ENCODE measurements at regions not wholly inside any gene's neighbourhood (a gene's known extent, or its start where the extent isn't known, plus 50 kb on each side); places are given as distances from the start of the nearest gene placed in this dataset.

DNA sequence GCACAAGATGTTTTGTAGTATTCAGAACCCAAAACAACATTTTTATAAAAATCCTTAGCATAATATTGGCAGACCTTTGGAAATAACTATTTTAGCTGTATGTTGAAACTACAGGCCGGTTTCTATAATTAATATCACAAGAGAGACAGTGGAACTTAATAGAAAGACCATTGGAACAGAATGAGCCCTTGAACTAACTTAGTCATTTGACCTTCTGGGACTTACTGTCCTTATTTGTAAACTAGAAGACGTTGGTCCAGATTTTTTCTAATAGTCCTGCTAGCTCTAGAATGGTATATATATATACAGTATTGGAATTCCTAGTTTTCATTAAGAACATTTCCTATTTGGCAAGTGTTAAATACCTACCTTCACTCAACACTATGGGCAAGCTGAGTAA is 69.5 kb upstream of the ALDH1A1 start:
- in situ Hi-C loops (cut with MboI; ENCODE audit: low sequenced_read_pairs), result loop anchor here (10.0 kb wide), 1 partner anchor 168 kb away; no protein-coding TSS in a partner anchor
- no peak for ATAC-seq (ENCODE audit: low read depth)
- POLR2A ChIA-PET (ENCODE audit: unreplicated experiment), result no interaction called here

More for the DNA sequence above, 69.5 kb upstream of the ALDH1A1 start:
- Histone ChIP-seq H3K4me2 (ENCODE audit: low read depth, low read length) (no peak overlapping the region), H3K27me3 (ENCODE audit: control insufficient read depth, insufficient read depth, low read length) (no peaks in the 10 kb centered on the region), H3K4me3 (ENCODE audit: insufficient read depth, low read depth, low read length) (no peak overlapping the region), H2BK5ac (ENCODE audit: low read depth, low read length, poor library complexity, severe bottlenecking) (no peak overlapping the region), H2BK120ac (ENCODE audit: low read depth, low read length) (no peak overlapping the region), H3K18ac (ENCODE audit: low read depth, low read length) (no peak overlapping the region), H4K8ac (ENCODE audit: low read depth in 2 of 2, low read length in 2 of 2) (no peak overlapping the region), H3K23ac (ENCODE audit: low read depth, low read length) (no peak overlapping the region), H2BK20ac (ENCODE audit: low read depth, low read length) (no peak overlapping the region), H3K4ac (ENCODE audit: low read depth, low read length) (no peak overlapping the region), H3K36me3 (ENCODE audit: control insufficient read depth, insufficient read depth, low read length) (no peaks in the 10 kb centered on the region), H3K4me1 (ENCODE audit: control insufficient read depth, insufficient read depth, low read length) (no peaks in the 10 kb centered on the region), H3K27ac (ENCODE audit: insufficient read depth, low read length) (no peak overlapping the region), H3K14ac (replicated peaks; ENCODE audit: low read depth, low read length) (no peak overlapping the region), H3K79me1 (ENCODE audit: low read depth in 1 of 2, low read length in 2 of 2) (no peaks in the 10 kb centered on the region), H3K56ac (ENCODE audit: extremely low read depth, insufficient read depth, low read length) (no peak overlapping the region), H4K5ac (ENCODE audit: low read depth, low read length) (no peak overlapping the region), H2AK9ac (replicated peaks; ENCODE audit: low read depth, low read length, poor library complexity) (no peak overlapping the region), H3K9me3 (ENCODE audit: control insufficient read depth, insufficient read depth, low read length) (no peaks in the 10 kb centered on the region), H3K9me1 (ENCODE audit: insufficient read depth, low read length) (no peaks in the 10 kb centered on the region), H2BK15ac (ENCODE audit: low read depth, low read length) (no peak overlapping the region), H3K9ac (ENCODE audit: low read depth, low read length) (no peak overlapping the region), H2AFZ (replicated peaks; ENCODE audit: low read length, poor library complexity) (no peak overlapping the region), H4K91ac (ENCODE audit: insufficient read depth, low read depth, low read length) (no peak overlapping the region), H4K20me1 (ENCODE audit: insufficient read depth, low read length) (no peaks in the 10 kb centered on the region), H2AK5ac (ENCODE audit: low read depth, low read length) (no peak overlapping the region)
- WGBS, 2 experiments (ENCODE audit: extremely low coverage in 2 of 2, insufficient read length in 1 of 2), result no CpG with 5 or more reads among the region's 2 CpGs
- intact Hi-C loops (cut with micrococcal nuclease), result loop anchor here (2.0 to 10.0 kb wide), 3 partner anchors 166 to 988 kb away; no protein-coding TSS in a partner anchor
- CTCF ChIA-PET, result interaction anchor here (0.6 to 1.6 kb wide), 8 partner anchors 8 to 815 kb away, joined by 3 to 11 read pairs (median 5); no protein-coding TSS in a partner anchor
- dilution Hi-C loops (cut with HindIII; ENCODE audit: low sequenced_read_pairs, unreplicated experiment), result no loop called here
- BruUV-seq (replicated peaks), result no TSS peak
- TF ChIP-seq MAZ (IDR thresholded peaks at IDR 0.05; ENCODE audit: borderline replicate concordance, low read depth, low read length), result no peak
- no peak for TF ChIP-seq RAD21 (IDR thresholded peaks at IDR 0.05; ENCODE audit: low read length)
- no peak for TF ChIP-seq RFX5 (IDR thresholded peaks at IDR 0.05; ENCODE audit: low read depth, low read length)
- no peak for TF ChIP-seq MXI1 (IDR thresholded peaks at IDR 0.05; ENCODE audit: borderline replicate concordance, low read depth, low read length)
- no peak for TF ChIP-seq BHLHE40 (IDR thresholded peaks at IDR 0.05; ENCODE audit: low read depth, low read length)
- TF ChIP-seq, protein P1, sequence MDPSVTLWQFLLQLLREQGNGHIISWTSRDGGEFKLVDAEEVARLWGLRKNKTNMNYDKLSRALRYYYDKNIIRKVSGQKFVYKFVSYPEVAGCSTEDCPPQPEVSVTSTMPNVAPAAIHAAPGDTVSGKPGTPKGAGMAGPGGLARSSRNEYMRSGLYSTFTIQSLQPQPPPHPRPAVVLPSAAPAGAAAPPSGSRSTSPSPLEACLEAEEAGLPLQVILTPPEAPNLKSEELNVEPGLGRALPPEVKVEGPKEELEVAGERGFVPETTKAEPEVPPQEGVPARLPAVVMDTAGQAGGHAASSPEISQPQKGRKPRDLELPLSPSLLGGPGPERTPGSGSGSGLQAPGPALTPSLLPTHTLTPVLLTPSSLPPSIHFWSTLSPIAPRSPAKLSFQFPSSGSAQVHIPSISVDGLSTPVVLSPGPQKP (IDR thresholded peaks at IDR 0.05; ENCODE audit: borderline replicate concordance, low read depth, low read length), result no peak
- no peak for TF ChIP-seq CEBPB (IDR thresholded peaks at IDR 0.05; ENCODE audit: low read depth, low read length)
- TF ChIP-seq MAFK (IDR thresholded peaks at IDR 0.05; ENCODE audit: low read depth, low read length), result no peak
- TF ChIP-seq FOS (IDR thresholded peaks at IDR 0.05; ENCODE audit: low read depth, low read length), result no peak
- TF ChIP-seq POLR2A (IDR thresholded peaks at IDR 0.05; ENCODE audit: low read depth, low read length), result no peak
- TF ChIP-seq CHD1 (IDR thresholded peaks at IDR 0.05; ENCODE audit: low read depth, low read length), result no peak
- TF ChIP-seq, protein P2, sequence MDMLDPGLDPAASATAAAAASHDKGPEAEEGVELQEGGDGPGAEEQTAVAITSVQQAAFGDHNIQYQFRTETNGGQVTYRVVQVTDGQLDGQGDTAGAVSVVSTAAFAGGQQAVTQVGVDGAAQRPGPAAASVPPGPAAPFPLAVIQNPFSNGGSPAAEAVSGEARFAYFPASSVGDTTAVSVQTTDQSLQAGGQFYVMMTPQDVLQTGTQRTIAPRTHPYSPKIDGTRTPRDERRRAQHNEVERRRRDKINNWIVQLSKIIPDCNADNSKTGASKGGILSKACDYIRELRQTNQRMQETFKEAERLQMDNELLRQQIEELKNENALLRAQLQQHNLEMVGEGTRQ (IDR thresholded peaks at IDR 0.05; ENCODE audit: low read depth, low read length), result no peak
- no peak for TF ChIP-seq SMC3 (IDR thresholded peaks at IDR 0.05; ENCODE audit: low read depth, low read length)
- no peak for TF ChIP-seq NFE2L2 (IDR thresholded peaks at IDR 0.05; ENCODE audit: low read depth, low read length)
- no peak for DNase-seq

Data from IMR-90 (cell line).